RWPE2 (cell line): ENCODE measurements at regions not wholly inside any gene's neighbourhood (a gene's known extent, or its start where the extent isn't known, plus 50 kb on each side); places are given as distances from the start of the nearest gene placed in this dataset.

Source experiments
- ATAC-seq: fragments of 200-7000 bp; cut with Tn5 transposase; 3 replicates; pipeline ENCODE4 v1.9.1; 2021; ENCODE audit warnings: low read depth
- DNase-seq: peaks from one replicate; pipeline ENCODE4 v3.0.0-alpha.2; 2020; ENCODE audit warnings: low spot score
- H3K27ac ChIP-seq: fragments of 450-650 bp; 2 replicates; pipeline ENCODE4 v1.5.1; 2017; ENCODE audit warnings: mild to moderate bottlenecking; ENCODE audit not compliant: poor library complexity, severe bottlenecking
- H3K27me3 ChIP-seq: fragments of 250-450 bp; sonication (Bioruptor Pico); 2 replicates; pipeline ENCODE4 v1.5.1; 2021; ENCODE audit warnings: mild to moderate bottlenecking, moderate library complexity; ENCODE audit not compliant: insufficient read depth, poor library complexity, severe bottlenecking
- H3K36me3 ChIP-seq: fragments of 250-450 bp; sonication (Bioruptor Pico); 2 replicates; pipeline ENCODE4 v1.5.1; 2020; ENCODE audit warnings: low read depth, mild to moderate bottlenecking, moderate library complexity
- H3K4me1 ChIP-seq: fragments of 250-450 bp; sonication (Bioruptor Pico); 2 replicates; pipeline ENCODE4 v1.5.1; 2021; ENCODE audit warnings: mild to moderate bottlenecking, moderate library complexity; ENCODE audit not compliant: insufficient read depth, poor library complexity, severe bottlenecking
- H3K4me3 ChIP-seq: fragments of 250-450 bp; sonication (Bioruptor Pico); 2 replicates; pipeline ENCODE4 v1.5.1; 2021; ENCODE audit warnings: mild to moderate bottlenecking, moderate library complexity; ENCODE audit not compliant: severe bottlenecking
- H3K9me3 ChIP-seq: fragments of 250-450 bp; sonication (Bioruptor Pico); 2 replicates; pipeline ENCODE4 v1.5.1; 2021; ENCODE audit warnings: mild to moderate bottlenecking, moderate library complexity; ENCODE audit not compliant: severe bottlenecking
- TF ChIP-seq, protein P1 (sequence below): fragments of 450-650 bp; IDR thresholded peaks from one replicate; pipeline ENCODE4 v1.5.1; 2017; ENCODE audit warnings: mild to moderate bottlenecking, moderate library complexity; ENCODE audit not compliant: poor library complexity, severe bottlenecking

DNA sequence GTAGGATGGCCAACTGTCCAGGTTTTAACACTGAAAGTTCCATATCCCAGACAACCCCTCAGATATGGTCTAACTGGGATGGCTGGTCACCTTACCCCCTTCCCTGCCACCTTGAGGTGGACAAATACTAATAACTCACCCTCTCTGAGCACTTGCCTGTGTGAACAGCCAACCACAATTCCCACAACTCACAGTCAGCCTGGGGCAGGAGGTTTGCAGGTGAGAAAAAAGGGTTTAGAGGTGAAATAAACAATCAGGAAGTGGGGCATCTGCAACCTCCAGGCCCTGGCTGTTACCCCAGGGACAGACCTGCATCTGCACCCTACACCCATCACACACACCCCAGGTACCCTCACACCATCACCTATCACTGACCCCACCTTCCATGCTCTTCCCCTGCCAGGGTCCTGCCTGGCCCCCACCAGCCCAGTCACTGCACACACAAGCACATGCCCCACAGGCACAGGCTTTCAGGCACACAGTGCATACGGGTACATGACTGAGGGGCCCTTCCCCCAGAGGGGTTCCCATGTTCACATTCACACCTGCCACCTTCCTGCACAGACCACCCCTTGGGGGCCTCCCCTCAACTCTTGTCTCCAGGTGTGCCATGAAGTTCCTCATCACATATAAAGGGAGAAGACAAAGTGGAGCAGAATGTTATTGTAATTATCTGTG lies 679.5 kb downstream of the MATN1 start:
- ATAC-seq (no peak), DNase-seq (no peak)
- Histone ChIP-seq H3K9me3 (peaks cover 2% of the 10 kb centered on the region), H3K36me3 (no peaks in the 10 kb centered on the region), H3K27ac (no peak overlapping the region), H3K4me1 (no peaks in the 10 kb centered on the region), H3K4me3 (no peak overlapping the region), H3K27me3 (no peaks in the 10 kb centered on the region)
- TF ChIP-seq, protein P1, sequence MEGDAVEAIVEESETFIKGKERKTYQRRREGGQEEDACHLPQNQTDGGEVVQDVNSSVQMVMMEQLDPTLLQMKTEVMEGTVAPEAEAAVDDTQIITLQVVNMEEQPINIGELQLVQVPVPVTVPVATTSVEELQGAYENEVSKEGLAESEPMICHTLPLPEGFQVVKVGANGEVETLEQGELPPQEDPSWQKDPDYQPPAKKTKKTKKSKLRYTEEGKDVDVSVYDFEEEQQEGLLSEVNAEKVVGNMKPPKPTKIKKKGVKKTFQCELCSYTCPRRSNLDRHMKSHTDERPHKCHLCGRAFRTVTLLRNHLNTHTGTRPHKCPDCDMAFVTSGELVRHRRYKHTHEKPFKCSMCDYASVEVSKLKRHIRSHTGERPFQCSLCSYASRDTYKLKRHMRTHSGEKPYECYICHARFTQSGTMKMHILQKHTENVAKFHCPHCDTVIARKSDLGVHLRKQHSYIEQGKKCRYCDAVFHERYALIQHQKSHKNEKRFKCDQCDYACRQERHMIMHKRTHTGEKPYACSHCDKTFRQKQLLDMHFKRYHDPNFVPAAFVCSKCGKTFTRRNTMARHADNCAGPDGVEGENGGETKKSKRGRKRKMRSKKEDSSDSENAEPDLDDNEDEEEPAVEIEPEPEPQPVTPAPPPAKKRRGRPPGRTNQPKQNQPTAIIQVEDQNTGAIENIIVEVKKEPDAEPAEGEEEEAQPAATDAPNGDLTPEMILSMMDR, result no peak

DNA sequence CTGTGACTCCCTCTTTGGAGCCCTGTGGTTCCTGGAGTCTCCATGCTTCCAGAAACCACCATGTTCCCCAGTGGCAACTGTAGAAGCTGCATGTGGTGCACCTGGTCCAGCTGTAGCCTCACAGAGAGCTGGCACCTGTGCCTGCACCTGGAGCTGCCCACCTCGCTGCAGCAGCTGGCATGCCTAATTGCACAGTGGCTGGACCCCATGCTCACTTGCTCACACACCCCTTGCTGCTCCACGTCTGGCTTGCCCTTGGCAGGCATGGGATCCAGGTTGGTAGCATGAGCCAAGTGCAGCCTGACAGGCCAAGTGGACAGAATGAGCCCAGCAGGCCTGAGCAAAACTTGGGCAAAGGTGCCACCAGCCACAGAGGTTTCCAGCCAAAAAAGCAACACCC lies 680.1 kb downstream of the MATN1 start:
- H3K27ac ChIP-seq, result no peak overlapping the region
- H3K27me3 ChIP-seq, result no peaks in the 10 kb centered on the region
- DNase-seq (no peak), ATAC-seq (no peak)
- TF ChIP-seq, protein P1, result no peak
- H3K4me3 ChIP-seq, result no peak overlapping the region
- H3K36me3 ChIP-seq, result no peaks in the 10 kb centered on the region
- peaks cover 2% of the 10 kb centered on the region for H3K9me3 ChIP-seq
- no peaks in the 10 kb centered on the region for H3K4me1 ChIP-seq

DNA sequence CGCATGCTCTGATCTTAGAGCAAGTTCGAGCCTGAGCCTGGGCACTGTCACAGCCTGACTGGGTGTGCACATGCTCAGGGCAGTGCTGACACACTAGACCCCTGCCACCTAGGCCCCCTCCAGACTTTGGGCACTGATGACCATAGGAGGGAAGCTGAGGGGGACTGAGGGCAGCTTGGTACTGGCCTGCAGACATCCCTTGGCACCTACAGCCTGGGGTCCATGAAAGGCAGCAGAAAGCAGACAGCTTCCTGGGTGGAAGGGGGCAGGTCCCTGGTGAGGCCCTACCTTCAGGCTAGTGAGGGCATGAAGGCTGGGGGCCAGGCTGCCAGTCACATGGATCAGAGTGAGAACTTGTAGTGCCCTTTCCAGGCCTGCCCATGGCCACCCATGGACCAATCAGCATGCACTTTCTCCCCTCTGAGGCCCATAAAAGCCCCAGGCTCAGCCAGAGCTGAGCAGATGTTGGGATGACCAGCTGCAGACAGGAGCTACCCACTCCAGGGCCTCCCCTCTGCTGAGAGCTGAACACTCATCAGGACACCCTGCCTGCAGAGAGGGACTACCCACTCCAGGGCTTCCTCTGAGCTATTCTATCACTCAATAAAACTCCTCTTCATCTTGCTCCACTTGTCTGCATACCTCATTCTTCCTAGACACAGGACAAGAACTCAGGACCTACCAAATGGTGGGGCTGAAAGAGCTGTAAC lies 680.8 kb downstream of the MATN1 start:
- H3K4me1 ChIP-seq, result no peaks in the 10 kb centered on the region
- H3K9me3 ChIP-seq, result peaks cover 2% of the 10 kb centered on the region
- TF ChIP-seq, protein P1, result no peak
- no peak for ATAC-seq
- H3K4me3 ChIP-seq, result no peak overlapping the region
- no peaks in the 10 kb centered on the region for H3K36me3 ChIP-seq
- no peaks in the 10 kb centered on the region for H3K27me3 ChIP-seq
- H3K27ac ChIP-seq, result no peak overlapping the region
- DNase-seq, result no peak

DNA sequence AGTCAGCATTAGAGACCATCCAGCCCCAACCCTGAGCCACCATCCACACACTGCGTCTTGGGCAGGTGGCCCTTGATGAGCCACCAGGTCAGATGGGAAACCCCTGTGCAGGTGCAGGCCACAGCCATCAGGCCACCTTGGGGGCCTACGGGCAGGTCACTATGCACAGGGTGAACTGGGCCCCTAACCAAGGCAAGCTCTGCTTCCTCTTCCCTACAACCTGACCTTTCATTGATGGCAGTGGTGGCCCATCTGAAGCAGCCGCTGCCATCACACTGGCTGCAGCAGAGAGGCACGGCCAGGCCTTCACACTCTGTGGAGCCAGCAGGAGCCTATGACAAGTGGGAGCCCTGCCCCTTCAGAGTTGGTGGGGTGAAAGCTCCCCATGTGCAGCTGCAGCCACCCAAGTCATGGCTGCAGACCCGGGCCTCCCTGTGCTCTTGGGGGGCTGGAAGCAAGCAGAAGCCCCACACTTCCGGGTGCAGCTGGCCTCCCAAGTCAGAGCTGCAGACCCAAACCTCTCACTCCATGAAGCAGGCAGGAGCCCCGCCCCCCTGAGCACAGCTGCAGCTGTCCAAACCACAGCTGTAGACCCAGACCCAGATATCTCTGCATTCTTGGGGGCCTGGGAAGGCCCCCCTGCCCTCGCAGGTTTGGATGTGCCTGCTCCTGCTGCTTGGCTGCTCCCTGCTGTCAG lies 681.5 kb downstream of the MATN1 start:
- no peaks in the 10 kb centered on the region for H3K36me3 ChIP-seq
- DNase-seq, result no peak
- ATAC-seq, result no peak
- no peaks in the 10 kb centered on the region for H3K4me1 ChIP-seq
- no peak overlapping the region for H3K4me3 ChIP-seq
- H3K27ac ChIP-seq, result no peak overlapping the region
- H3K9me3 ChIP-seq, result peaks cover 2% of the 10 kb centered on the region
- TF ChIP-seq, protein P1, result no peak
- no peaks in the 10 kb centered on the region for H3K27me3 ChIP-seq
